Right cardiac atrium (tissue), 5 donors: ENCODE measurements at regions not wholly inside any gene's neighbourhood (a gene's known extent, or its start where the extent isn't known, plus 50 kb on each side); places are given as distances from the start of the nearest gene placed in this dataset.

Experiments
- ATAC-seq, 2 donors: fragments of 200-7000 bp; cut with Tn5 transposase; one replicate each; pipeline versions ENCODE4 v1.8.0 to v1.9.1; 2020; ENCODE audit warnings: moderate library complexity in 2 of 2, mild to moderate bottlenecking in 1 of 2
- DNase-seq, 3 donors: peaks; one replicate each; pipeline ENCODE4 v3.0.0-alpha.2; 2020
- H3K27ac ChIP-seq: one replicate; pipeline ENCODE4 v1.5.1; 2013; ENCODE audit warnings: mild to moderate bottlenecking, low read length, control low read depth, moderate library complexity
- H3K27me3 ChIP-seq: one replicate; pipeline ENCODE4 v1.6.1; 2013; ENCODE audit not compliant: control insufficient read depth, insufficient read depth
- H3K4me1 ChIP-seq: one replicate; pipeline ENCODE4 v1.6.1; 2013; ENCODE audit warnings: low read length; ENCODE audit not compliant: control insufficient read depth, insufficient read depth
- H3K4me3 ChIP-seq: one replicate; pipeline ENCODE4 v1.5.1; 2013; ENCODE audit warnings: low read length, control low read depth
- H3K9me3 ChIP-seq: one replicate; pipeline ENCODE4 v1.6.1; 2013; ENCODE audit warnings: low read length; ENCODE audit not compliant: control insufficient read depth
- WGBS: extraction: QIAGEN DNeasy Blood & Tissue Kit; methylation state at CpG from one replicate; pipeline ENCODE4 v1.1.7; 2013; 5-methylcytosine and 5-hydroxymethylcytosine counted together
- intact Hi-C, 4 donors: fragments of 100-400 bp; cut with DNase I; formaldehyde crosslinking; loops; one replicate each; pipeline versions ENCODE4 v1.11.0 to v1.14.0; 2022 to 2023
- donor health status: healthy with polysubstance abuse.
- donor health status: DM: no; HTN: yes; CAD: no.
- donor health status: DM: no; HTN: no; CAD: no.
- donor health status: DM: no; HTN: yes; CAD: no; lungs with severe emphysema.
- donor health status: DM: yes; HTN: yes; CAD: no.

DNA sequence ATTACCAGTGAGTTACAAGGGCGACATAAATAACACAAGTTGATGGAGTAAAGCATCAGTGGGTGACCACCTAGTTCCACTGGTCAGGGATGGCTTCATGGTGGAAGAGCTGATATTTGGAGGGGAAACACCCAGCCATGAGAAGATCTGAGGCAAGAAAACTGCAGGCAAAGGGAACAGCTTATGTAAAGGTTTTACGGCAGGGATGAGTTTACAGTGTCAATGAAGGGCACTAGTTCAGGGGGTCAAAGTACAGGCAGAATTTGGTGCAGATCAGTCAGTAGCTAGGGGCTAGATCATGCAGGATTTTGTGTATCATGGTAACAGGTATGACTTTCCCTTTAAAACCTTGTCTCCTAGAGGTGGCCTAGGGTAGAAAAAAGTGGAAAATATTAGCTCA lies 339.6 kb downstream of the PMP22 start:
- WGBS: 87% methylated on average over 2 of the region's 2 CpGs
- Histone ChIP-seq H3K27ac (no peak overlapping the region), H3K4me3 (no peak overlapping the region), H3K27me3 (no peaks in the 10 kb centered on the region), H3K4me1 (no peaks in the 10 kb centered on the region), H3K9me3 (no peaks in the 10 kb centered on the region)
- no peak for DNase-seq
- intact Hi-C loops: loop anchor here in 3 of 4 donors (5.0 to 10.0 kb wide), 3 partner anchors 229 to 1331 kb away; no protein-coding TSS in a partner anchor
- no peak for ATAC-seq

DNA sequence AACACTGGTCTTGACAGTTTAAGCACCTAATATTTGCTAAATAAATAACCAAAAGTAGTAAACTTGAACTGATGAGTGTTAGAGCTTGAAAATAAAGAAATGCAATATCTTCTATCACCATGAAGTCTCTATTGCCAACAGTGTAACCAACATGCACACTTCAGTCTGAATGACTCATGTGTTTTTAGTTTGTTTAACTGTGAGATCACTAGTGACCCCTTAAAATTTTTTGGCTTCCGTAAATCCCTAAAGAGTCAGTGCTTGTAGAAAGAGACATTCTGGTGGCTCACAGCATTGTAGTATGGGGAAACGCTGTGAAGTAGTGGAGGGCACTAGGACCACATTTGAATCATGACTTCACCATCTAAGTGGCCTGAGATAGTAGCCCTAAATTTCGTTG lies 341.1 kb downstream of the PMP22 start:
- ATAC-seq: no peak
- no peak for DNase-seq
- no peaks in the 10 kb centered on the region for H3K27me3 ChIP-seq
- 63% methylated on average over 3 of the region's 3 CpGs for WGBS
- peaks cover 1% of the 10 kb centered on the region for H3K4me1 ChIP-seq
- H3K4me3 ChIP-seq: no peak overlapping the region
- intact Hi-C loops: loop anchor here in 2 of 4 donors (10.0 kb wide), 2 partner anchors 231 to 1329 kb away; no protein-coding TSS in a partner anchor
- no peaks in the 10 kb centered on the region for H3K9me3 ChIP-seq
- no peak overlapping the region for H3K27ac ChIP-seq

DNA sequence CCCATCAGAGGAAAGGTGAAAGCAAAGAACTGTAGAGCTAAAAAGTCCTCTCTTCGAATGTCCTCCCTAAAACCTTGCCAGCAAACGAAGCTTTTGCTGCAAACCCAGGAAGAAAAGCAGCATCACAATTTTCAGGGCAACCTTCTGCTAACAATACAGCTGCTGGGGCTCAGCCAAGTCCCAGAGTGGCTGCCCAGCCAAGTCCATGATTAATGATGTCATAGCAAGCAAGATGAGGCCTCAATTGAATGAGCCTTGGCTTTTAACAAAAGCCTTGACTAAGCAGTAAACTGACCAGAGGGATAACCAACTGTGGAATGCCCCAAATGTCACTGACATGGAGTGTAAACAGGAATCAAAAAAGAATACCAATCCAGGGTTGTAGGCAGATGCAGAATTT lies 342.7 kb downstream of the PMP22 start:
- intact Hi-C loops: loop anchor here in 2 of 4 donors (10.0 kb wide), 2 partner anchors 232 to 1328 kb away; no protein-coding TSS in a partner anchor
- ATAC-seq: no peak
- no peak overlapping the region for H3K4me3 ChIP-seq
- no peak overlapping the region for H3K27ac ChIP-seq
- WGBS: 56% methylated on average over 2 of the region's 2 CpGs
- H3K4me1 ChIP-seq: peaks cover 1% of the 10 kb centered on the region
- no peaks in the 10 kb centered on the region for H3K9me3 ChIP-seq
- DNase-seq: peak in 1 of 3 donors; percentile 14
- no peaks in the 10 kb centered on the region for H3K27me3 ChIP-seq

DNA sequence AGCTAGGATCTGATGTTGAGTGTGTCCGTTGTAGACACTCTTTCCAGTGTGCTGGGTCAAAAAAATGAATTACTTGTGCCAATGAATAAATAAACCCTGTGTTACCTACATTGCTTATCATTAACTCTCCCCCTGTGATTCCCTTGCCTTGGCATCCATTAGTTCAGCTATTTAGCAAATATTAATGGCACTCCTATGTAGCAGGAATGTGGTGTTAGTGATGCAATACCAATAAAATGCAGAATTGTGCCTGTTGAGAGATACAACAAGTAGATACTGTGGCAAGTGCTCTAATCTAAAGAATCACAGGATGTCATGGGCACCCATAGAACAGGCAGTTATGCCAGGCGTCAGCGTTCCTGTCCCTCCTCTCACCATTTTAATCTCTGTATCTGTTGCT lies 343.2 kb downstream of the PMP22 start:
- ATAC-seq: no peak
- intact Hi-C loops: loop anchor here in 2 of 4 donors (10.0 kb wide), 2 partner anchors 233 to 1327 kb away; no protein-coding TSS in a partner anchor
- no peak overlapping the region for H3K27ac ChIP-seq
- H3K27me3 ChIP-seq: no peaks in the 10 kb centered on the region
- H3K4me1 ChIP-seq: peaks cover 1% of the 10 kb centered on the region
- no peak for DNase-seq
- no peaks in the 10 kb centered on the region for H3K9me3 ChIP-seq
- WGBS: 74% methylated on average over 3 of the region's 3 CpGs
- no peak overlapping the region for H3K4me3 ChIP-seq

DNA sequence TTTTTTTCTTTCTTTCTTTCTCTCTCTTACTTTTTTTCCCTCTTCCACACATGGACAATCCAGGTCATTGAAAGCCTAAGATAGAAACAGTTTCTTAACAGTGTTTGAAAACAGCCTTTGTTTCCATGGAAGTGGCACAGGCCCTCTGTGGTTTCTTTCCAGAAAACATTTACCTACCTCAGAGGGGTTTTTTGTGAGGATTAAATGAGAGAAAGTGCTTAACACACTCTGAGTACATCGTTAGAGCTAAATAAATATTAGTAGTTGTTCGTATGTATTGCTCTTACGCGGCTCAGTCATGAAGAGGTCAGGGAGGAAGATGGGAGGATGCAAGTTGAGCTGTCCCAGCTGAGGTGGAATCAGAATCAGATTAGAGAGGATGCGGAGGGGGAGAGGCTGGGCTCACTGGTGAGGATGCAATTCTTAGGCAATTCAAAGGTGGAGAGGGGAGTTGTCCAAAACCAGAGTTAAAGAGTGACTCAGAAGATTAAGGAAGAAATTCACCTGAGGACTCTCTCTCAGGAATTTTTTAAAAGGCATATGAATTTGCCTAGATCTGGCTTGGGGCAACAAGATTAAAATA lies 345.4 kb downstream of the PMP22 start:
- Histone ChIP-seq H3K27ac (no peak overlapping the region), H3K9me3 (no peaks in the 10 kb centered on the region), H3K4me1 (peaks cover 1% of the 10 kb centered on the region), H3K4me3 (no peak overlapping the region), H3K27me3 (no peaks in the 10 kb centered on the region)
- 52% methylated on average over 5 of the region's 5 CpGs for WGBS
- ATAC-seq (no peak), DNase-seq (no peak)
- intact Hi-C loops: loop anchor here in 2 of 4 donors (10.0 kb wide), 2 partner anchors 235 to 1325 kb away; no protein-coding TSS in a partner anchor

DNA sequence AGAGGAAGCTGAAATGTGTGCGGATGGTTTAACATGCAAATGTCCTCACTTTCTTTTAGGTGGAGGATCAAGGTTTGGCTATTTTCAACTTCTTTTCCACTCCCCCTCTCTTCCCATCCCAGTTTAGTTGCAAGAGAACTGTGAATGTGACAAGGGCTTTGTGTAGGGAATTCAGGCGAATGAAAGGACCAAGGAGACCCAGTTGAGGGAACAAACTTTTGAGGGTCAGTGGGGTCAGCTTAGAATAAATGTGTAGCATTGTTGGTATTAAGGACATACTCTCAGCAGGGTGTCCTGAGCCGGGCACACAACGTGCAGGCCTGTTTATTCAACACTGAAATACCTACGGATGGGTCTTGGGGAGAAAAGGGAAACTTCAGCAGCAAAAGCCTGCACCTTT lies 346.0 kb downstream of the PMP22 start:
- ATAC-seq (no peak), DNase-seq (no peak)
- no peaks in the 10 kb centered on the region for H3K27me3 ChIP-seq
- peaks cover 1% of the 10 kb centered on the region for H3K4me1 ChIP-seq
- H3K27ac ChIP-seq: no peak overlapping the region
- no peak overlapping the region for H3K4me3 ChIP-seq
- intact Hi-C loops: no loop called here
- H3K9me3 ChIP-seq: no peaks in the 10 kb centered on the region
- WGBS: 51% methylated on average over 5 of the region's 5 CpGs

DNA sequence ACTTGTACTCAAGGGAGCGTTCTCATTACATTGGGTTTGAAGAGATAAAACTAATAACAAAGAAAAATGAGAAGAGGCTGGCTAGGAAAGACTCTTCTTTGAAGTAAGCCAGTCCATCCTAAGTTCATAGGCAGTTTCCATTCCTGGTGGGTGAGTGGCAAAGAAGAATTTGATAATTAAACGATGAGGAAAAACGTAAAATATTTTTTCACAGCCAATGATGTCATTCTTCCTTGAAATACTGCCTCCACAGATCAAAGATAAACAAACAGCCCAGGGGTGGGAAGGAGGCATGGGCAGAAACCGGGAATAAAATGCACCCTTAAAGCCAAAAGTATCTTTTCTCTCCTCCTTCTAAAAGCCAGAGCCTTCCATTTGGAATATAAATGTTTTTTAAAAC lies 346.6 kb downstream of the PMP22 start:
- DNase-seq: no peak
- Histone ChIP-seq H3K4me1 (peaks cover 1% of the 10 kb centered on the region), H3K4me3 (no peak overlapping the region), H3K27me3 (no peaks in the 10 kb centered on the region), H3K9me3 (no peaks in the 10 kb centered on the region), H3K27ac (no peak overlapping the region)
- intact Hi-C loops: no loop called here
- WGBS: 21% methylated on average over 4 of the region's 4 CpGs
- ATAC-seq: no peak

DNA sequence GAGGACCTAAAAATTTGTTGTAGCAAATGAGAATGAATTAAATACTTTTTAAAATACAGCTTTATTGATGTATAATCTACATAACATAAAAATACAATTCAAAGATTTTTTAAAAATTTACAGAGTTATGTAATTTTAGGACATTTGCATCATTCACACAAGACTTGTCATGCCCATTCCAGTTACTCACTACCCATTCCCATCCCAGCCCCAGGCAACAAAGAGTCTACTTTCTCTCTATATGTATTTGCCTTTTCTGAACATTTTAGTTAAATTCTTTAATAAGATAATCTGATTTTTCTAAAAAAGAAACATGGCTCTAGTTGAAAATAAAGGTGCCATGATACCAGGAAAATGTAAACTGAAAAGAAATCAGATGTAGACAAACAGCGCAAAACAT lies 354.2 kb downstream of the PMP22 start:
- no peaks in the 10 kb centered on the region for H3K4me1 ChIP-seq
- no peak for ATAC-seq
- H3K27me3 ChIP-seq: no peaks in the 10 kb centered on the region
- 95% methylated on average over 1 of the region's 1 CpG for WGBS
- H3K27ac ChIP-seq: no peak overlapping the region
- intact Hi-C loops: no loop called here
- no peak for DNase-seq
- H3K9me3 ChIP-seq: no peaks in the 10 kb centered on the region
- H3K4me3 ChIP-seq: no peak overlapping the region

DNA sequence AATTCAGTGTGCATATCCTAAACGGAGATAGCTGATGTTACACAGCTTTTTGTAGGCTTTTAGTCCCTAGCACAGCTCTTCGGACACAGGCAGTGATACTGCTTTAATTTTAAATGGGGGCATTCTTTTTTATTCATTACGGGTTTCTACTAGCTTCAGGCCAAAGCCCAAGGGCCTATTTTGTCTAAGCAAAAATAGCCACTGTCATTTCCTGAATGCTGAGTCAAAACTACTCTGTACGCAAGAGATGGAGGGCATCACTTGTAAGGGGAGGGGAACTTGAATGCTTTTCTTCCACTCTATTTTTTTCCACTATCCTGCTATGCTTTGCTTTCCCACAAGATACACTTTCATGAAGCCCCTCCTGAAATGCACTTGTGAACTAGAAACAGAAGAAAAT lies 360.7 kb downstream of the PMP22 start:
- Histone ChIP-seq H3K27ac (no peak overlapping the region), H3K27me3 (no peaks in the 10 kb centered on the region), H3K9me3 (no peaks in the 10 kb centered on the region), H3K4me1 (no peaks in the 10 kb centered on the region), H3K4me3 (no peak overlapping the region)
- WGBS: 45% methylated on average over 4 of the region's 4 CpGs
- ATAC-seq: no peak
- intact Hi-C loops: no loop called here
- no peak for DNase-seq

DNA sequence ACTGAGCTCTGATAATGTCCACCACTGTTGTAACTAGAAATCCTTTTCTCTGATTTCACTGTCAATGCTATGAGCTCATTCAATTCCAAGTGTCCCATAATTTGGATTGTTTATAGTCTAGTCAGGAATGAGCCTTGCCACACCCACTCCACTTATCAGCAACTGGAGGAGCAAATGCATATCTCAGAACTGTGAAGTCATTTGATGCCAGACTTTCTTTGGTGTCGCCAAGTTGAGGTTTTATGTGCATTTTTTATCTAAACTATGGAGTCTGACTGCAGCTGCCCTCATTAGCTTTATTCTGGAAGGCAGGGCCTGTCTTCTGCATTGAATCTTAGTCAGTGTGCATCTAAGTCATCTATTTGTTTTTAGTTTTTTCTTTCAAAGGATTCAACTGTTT lies 361.3 kb downstream of the PMP22 start:
- Histone ChIP-seq H3K4me1 (no peaks in the 10 kb centered on the region), H3K9me3 (no peaks in the 10 kb centered on the region), H3K4me3 (no peak overlapping the region), H3K27me3 (no peaks in the 10 kb centered on the region), H3K27ac (no peak overlapping the region)
- WGBS: 30% methylated on average over 1 of the region's 1 CpG
- no peak for DNase-seq
- ATAC-seq: no peak
- intact Hi-C loops: no loop called here

DNA sequence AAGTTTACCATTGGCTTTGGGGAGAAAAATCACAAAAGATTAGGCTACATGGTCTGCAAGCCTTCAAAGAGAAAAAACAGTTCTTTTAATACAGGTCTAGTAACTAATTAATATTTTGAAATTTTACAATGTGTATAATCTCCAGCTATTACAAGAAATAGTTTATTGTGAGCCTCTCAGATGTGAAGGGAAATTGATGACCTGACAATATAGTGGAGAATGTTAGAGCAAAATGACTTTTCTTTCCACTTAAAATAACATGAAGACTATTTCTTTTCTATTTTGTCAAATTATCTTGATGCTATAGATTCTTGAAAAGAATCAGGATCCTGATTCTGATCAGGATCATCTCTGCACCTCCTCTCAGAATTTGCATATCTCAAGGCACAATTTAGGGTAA lies 362.3 kb downstream of the PMP22 start:
- Histone ChIP-seq H3K4me3 (no peak overlapping the region), H3K4me1 (no peaks in the 10 kb centered on the region), H3K9me3 (no peaks in the 10 kb centered on the region), H3K27ac (no peak overlapping the region), H3K27me3 (no peaks in the 10 kb centered on the region)
- intact Hi-C loops: no loop called here
- no peak for DNase-seq
- no peak for ATAC-seq

DNA sequence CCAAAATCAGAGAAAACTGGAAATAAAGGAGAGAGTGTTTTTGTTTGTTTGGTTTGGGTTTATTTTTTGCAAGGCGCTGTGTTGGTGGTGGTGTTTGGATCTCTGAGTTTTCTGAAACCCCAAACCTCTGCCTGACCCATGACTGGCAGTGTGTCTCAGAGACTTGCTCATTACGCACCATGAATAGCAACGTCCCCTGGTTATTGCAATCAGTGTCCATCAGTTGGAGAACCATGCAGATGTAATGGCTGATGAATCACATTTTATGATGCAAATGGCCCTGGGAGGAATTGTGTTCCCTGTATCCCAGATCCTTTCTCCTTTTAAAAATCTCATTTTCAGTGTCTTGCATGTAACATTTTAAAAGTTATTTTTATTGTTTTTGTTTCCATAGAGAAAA lies 362.8 kb downstream of the PMP22 start:
- H3K4me1 ChIP-seq: no peaks in the 10 kb centered on the region
- no peak overlapping the region for H3K27ac ChIP-seq
- no peaks in the 10 kb centered on the region for H3K27me3 ChIP-seq
- no peak for ATAC-seq
- no peaks in the 10 kb centered on the region for H3K9me3 ChIP-seq
- intact Hi-C loops: no loop called here
- WGBS: 69% methylated on average over 3 of the region's 3 CpGs
- H3K4me3 ChIP-seq: no peak overlapping the region
- DNase-seq: no peak
